ENCODE measurements at regions not wholly inside any gene's neighbourhood (a gene's known extent, or its start where the extent isn't known, plus 50 kb on each side); places are given as distances from the start of the nearest gene placed in this dataset.

DNA sequence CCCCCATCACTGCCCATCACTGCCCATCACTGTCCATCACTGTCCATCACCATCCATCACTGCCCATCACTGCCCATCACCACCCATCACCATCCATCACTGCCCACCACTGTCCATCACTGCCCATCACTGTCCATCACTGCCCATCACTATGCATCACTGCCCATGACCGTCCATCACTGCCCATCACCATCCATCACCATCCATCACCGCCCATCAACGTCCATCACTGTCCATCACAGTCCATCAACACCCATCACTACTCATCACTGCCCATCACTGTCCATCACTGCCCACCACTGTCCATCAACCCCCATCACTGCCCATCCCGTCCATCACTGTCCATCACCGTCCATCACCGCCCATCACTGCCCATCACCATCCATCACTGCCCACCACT is 57.8 kb upstream of the OTOS start:
- no peak for TF ChIP-seq EZH2 (IDR thresholded peaks at IDR 0.05; ENCODE audit: insufficient read depth, low read length)
- TF ChIP-seq, protein P1, sequence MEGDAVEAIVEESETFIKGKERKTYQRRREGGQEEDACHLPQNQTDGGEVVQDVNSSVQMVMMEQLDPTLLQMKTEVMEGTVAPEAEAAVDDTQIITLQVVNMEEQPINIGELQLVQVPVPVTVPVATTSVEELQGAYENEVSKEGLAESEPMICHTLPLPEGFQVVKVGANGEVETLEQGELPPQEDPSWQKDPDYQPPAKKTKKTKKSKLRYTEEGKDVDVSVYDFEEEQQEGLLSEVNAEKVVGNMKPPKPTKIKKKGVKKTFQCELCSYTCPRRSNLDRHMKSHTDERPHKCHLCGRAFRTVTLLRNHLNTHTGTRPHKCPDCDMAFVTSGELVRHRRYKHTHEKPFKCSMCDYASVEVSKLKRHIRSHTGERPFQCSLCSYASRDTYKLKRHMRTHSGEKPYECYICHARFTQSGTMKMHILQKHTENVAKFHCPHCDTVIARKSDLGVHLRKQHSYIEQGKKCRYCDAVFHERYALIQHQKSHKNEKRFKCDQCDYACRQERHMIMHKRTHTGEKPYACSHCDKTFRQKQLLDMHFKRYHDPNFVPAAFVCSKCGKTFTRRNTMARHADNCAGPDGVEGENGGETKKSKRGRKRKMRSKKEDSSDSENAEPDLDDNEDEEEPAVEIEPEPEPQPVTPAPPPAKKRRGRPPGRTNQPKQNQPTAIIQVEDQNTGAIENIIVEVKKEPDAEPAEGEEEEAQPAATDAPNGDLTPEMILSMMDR (IDR thresholded peaks at IDR 0.05; ENCODE audit: insufficient read depth, low read depth, low read length) = no peak

All from astrocyte (in vitro differentiated cells and primary cell).